H1 (cell line): ENCODE measurements at regions not wholly inside any gene's neighbourhood (a gene's known extent, or its start where the extent isn't known, plus 50 kb on each side); places are given as distances from the start of the nearest gene placed in this dataset.
"Not testable (repeated sequence)": the region's sequence is repeated elsewhere in the genome, so short reads cannot be mapped to it uniquely, and the experiment has no call there.

Experiments used
- CTCF ChIA-PET: fragments of 300-600 bp; sonication (Branson Sonifier 250); formaldehyde crosslinking; loops from one replicate; lab custom pipeline; 2021; ENCODE audit not compliant: partially characterized antibody; lab: Charles Lee
- POLR2A ChIA-PET: fragments of 300-600 bp; sonication (Branson Sonifier 250); formaldehyde crosslinking; loops from one replicate; lab custom pipeline; 2021; ENCODE audit warnings: inconsistent platforms; ENCODE audit not compliant: partially characterized antibody; lab: Charles Lee
- DNase-seq, 2 experiments: peaks; one replicate each; pipeline versions ENCODE4 v3.0.0 to v3.0.0-alpha.2; 2010 to 2022; ENCODE audit warnings: low spot score in 2 of 2, low read depth in 1 of 2, mixed read lengths in 1 of 2
- FAIRE-seq: peaks from 2 replicates; lab custom pipeline; 2011; peaks lifted over from hg19 to GRCh38; lab: Jason Lieb, UNC
- H2AFZ ChIP-seq: 2 replicates; pipeline ENCODE4 v1.8.1; 2012; ENCODE audit warnings: low read length, inconsistent platforms
- H2AK5ac ChIP-seq: 2 replicates; pipeline ENCODE4 v1.6.1; 2013; ENCODE audit warnings: low read depth, low read length
- H2BK120ac ChIP-seq: replicated peaks from 2 replicates; pipeline ENCODE3; 2013; ENCODE audit warnings: low read depth, low read length, inconsistent platforms
- H2BK12ac ChIP-seq: 2 replicates; pipeline ENCODE4 v1.6.1; 2013; ENCODE audit warnings: low read depth, low read length
- H2BK15ac ChIP-seq: 2 replicates; pipeline ENCODE4 v1.6.1; 2013; ENCODE audit warnings: low read length
- H2BK20ac ChIP-seq: 2 replicates; pipeline ENCODE4 v1.6.1; 2013; ENCODE audit warnings: low read length
- H2BK5ac ChIP-seq: 2 replicates; pipeline ENCODE4 v1.6.1; 2013; ENCODE audit warnings: low read depth, low read length
- H3K14ac ChIP-seq: 2 replicates; pipeline ENCODE4 v1.6.1; 2013; ENCODE audit warnings: inconsistent platforms; ENCODE audit not compliant: insufficient read length
- H3K18ac ChIP-seq: 2 replicates; pipeline ENCODE4 v1.6.1; 2013; ENCODE audit warnings: low read length; ENCODE audit errors: extremely low read depth
- H3K23ac ChIP-seq: 2 replicates; pipeline ENCODE4 v1.6.1; 2013; ENCODE audit warnings: inconsistent platforms; ENCODE audit not compliant: insufficient read length
- H3K23me2 ChIP-seq: 2 replicates; pipeline ENCODE4 v1.6.1; 2013; ENCODE audit warnings: low read depth, low read length
- H3K27ac ChIP-seq: 2 replicates; pipeline ENCODE4 v1.6.1; 2011; ENCODE audit warnings: low read depth, low read length, inconsistent platforms
- H3K27me3 ChIP-seq, 4 experiments: replicated peaks in 1 of 4; 1 replicate in 1 of 4; 2 replicates in 3 of 4; pipeline versions ENCODE4 v1.6.1 to v1.8.1; 2011 to 2013; ENCODE audit warnings: low read length in 3 of 4, mild to moderate bottlenecking in 3 of 4, inconsistent platforms in 2 of 4, mixed read lengths in 2 of 4, moderate library complexity in 1 of 4; ENCODE audit not compliant: control insufficient read depth in 3 of 4, insufficient read depth in 3 of 4; ENCODE audit errors: extremely low read depth in 1 of 4
- H3K36me3 ChIP-seq, 4 experiments: 2 replicates each; pipeline versions ENCODE4 v1.6.1 to v1.8.1; 2011 to 2013; ENCODE audit warnings: mild to moderate bottlenecking in 4 of 4, low read length in 3 of 4, moderate library complexity in 2 of 4, control low read depth in 1 of 4, inconsistent platforms in 1 of 4; ENCODE audit not compliant: insufficient read depth in 4 of 4, control insufficient read depth in 2 of 4
- H3K4ac ChIP-seq: replicated peaks from 2 replicates; pipeline ENCODE3; 2013; ENCODE audit warnings: low read length, low read depth, mixed read lengths, inconsistent platforms; ENCODE audit not compliant: insufficient read length
- H3K4me1 ChIP-seq, 4 experiments: replicated peaks in 1 of 4; 1 replicate in 1 of 4; 2 replicates in 3 of 4; pipeline versions ENCODE4 v1.6.1 to v1.8.1; 2011 to 2013; ENCODE audit warnings: low read length in 3 of 4, inconsistent platforms in 2 of 4, mixed read lengths in 1 of 4; ENCODE audit not compliant: insufficient read depth in 4 of 4, control insufficient read depth in 3 of 4
- H3K4me2 ChIP-seq, 2 experiments: 2 replicates each; pipeline versions ENCODE4 v1.6.1 to v1.8.1; 2011 to 2013; ENCODE audit warnings: low read depth in 2 of 2, low read length in 2 of 2, control low read depth in 1 of 2, inconsistent platforms in 1 of 2, mild to moderate bottlenecking in 1 of 2; ENCODE audit not compliant: insufficient read depth in 1 of 2
- H3K4me3 ChIP-seq, 4 experiments: fragments of 200-600, 300-600 bp in 1 of 4; sonication (generic), shearing (Covaris generic), sonication (Bioruptor Twin) in 1 of 4; 2 replicates each; pipeline versions ENCODE4 v1.5.1 to v1.8.1; 2011 to 2016; ENCODE audit warnings: low read length in 4 of 4, low read depth in 3 of 4, control low read depth in 2 of 4, inconsistent platforms in 2 of 4, mild to moderate bottlenecking in 2 of 4, mixed read lengths in 1 of 4, moderate library complexity in 1 of 4; ENCODE audit not compliant: insufficient read depth in 2 of 4; ENCODE audit errors: extremely low read depth in 1 of 4
- H3K56ac ChIP-seq: replicated peaks from 2 replicates; pipeline ENCODE3; 2013; ENCODE audit warnings: low read depth, mild to moderate bottlenecking, mixed read lengths, low read length, inconsistent platforms; ENCODE audit not compliant: insufficient read length
- H3K79me1 ChIP-seq: 2 replicates; pipeline ENCODE4 v1.6.1; 2013; ENCODE audit warnings: low read depth, low read length, control low read depth
- H3K79me2 ChIP-seq, 2 experiments: 2 replicates each; pipeline versions ENCODE4 v1.6.1 to v1.8.1; 2012 to 2013; ENCODE audit warnings: low read length in 2 of 2, mild to moderate bottlenecking in 2 of 2, inconsistent platforms in 1 of 2; ENCODE audit not compliant: insufficient read depth in 2 of 2, control insufficient read depth in 1 of 2
- H3K9ac ChIP-seq, 4 experiments: replicated peaks in 1 of 4; 1 replicate in 1 of 4; 2 replicates in 3 of 4; pipeline versions ENCODE4 v1.6.1 to v1.8.1; 2011 to 2013; ENCODE audit warnings: low read depth in 3 of 4, low read length in 3 of 4, control low read depth in 2 of 4, mild to moderate bottlenecking in 2 of 4, moderate library complexity in 2 of 4, inconsistent platforms in 1 of 4; ENCODE audit errors: extremely low read depth in 1 of 4
- H3K9me3 ChIP-seq, 2 experiments: 2 replicates each; pipeline versions ENCODE4 v1.6.1 to v1.8.1; 2012 to 2013; ENCODE audit warnings: mild to moderate bottlenecking in 2 of 2, moderate library complexity in 2 of 2, control low read depth in 1 of 2, inconsistent platforms in 1 of 2, low read depth in 1 of 2, low read length in 1 of 2, mixed read lengths in 1 of 2; ENCODE audit not compliant: insufficient read depth in 2 of 2
- H4K20me1 ChIP-seq, 2 experiments: replicated peaks in 1 of 2; 2 replicates each; pipeline versions ENCODE3 to v1.8.1; 2011 to 2013; ENCODE audit warnings: inconsistent platforms in 2 of 2, low read length in 2 of 2, mild to moderate bottlenecking in 1 of 2; ENCODE audit not compliant: insufficient read depth in 2 of 2, control insufficient read depth in 1 of 2
- H4K5ac ChIP-seq: 2 replicates; pipeline ENCODE4 v1.6.1; 2013; ENCODE audit warnings: low read length, low read depth, mixed read lengths, inconsistent platforms; ENCODE audit not compliant: insufficient read length
- H4K8ac ChIP-seq: 2 replicates; pipeline ENCODE4 v1.8.0; 2013; ENCODE audit warnings: mild to moderate bottlenecking, moderate library complexity, low read length, inconsistent platforms; ENCODE audit not compliant: insufficient read depth; ENCODE audit errors: extremely low read depth
- H4K91ac ChIP-seq: replicated peaks from 2 replicates; pipeline ENCODE3; 2013; ENCODE audit warnings: low read length, mixed read lengths, inconsistent platforms; ENCODE audit not compliant: insufficient read length
- WGBS, 2 experiments: shearing (Covaris generic) in 1 of 2; methylation state at CpG; one replicate each; pipeline versions ENCODE4 v1.1.6 to v1.1.7; 2013 to 2015; ENCODE audit warnings: low lambda C conversion rate in 2 of 2, mixed read lengths in 2 of 2, inconsistent platforms in 1 of 2, low coverage in 1 of 2, missing lambda C conversion rate in 1 of 2; ENCODE audit not compliant: insufficient replicate concordance in 2 of 2, insufficient coverage in 1 of 2, insufficient read length in 1 of 2; ENCODE audit errors: extremely low coverage in 1 of 2, missing lambda C conversion rate in 1 of 2; 5-methylcytosine and 5-hydroxymethylcytosine counted together

DNA sequence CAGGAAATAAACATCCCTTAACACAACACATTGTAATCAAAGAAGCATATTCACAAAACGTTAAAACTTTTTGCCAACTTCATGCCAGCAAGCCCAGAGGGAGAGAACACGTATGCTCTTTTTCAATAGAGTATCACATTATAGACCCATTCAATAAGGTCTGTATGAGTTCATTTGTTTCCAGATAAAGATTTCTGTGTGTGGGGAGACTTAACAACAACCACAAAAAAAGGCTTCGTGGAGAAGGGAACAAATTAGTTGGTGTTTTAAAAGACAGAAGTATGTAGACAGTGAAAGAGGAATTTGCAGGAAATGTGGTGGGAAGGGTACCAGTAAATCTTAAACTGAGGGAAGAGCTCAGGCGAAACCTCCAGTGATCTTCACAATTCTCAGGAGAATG lies 103.4 kb downstream of the SPDYE17 start:
- H3K79me2 ChIP-seq, H2BK5ac ChIP-seq, H3K79me1 ChIP-seq, H4K5ac ChIP-seq, H4K20me1 ChIP-seq, H2BK15ac ChIP-seq, H4K8ac ChIP-seq, H3K23me2 ChIP-seq, H2BK20ac ChIP-seq, H3K9ac ChIP-seq, H3K27me3 ChIP-seq, H3K36me3 ChIP-seq, H3K9me3 ChIP-seq, H3K27ac ChIP-seq, H3K18ac ChIP-seq, H3K14ac ChIP-seq, POLR2A ChIA-PET, H2AFZ ChIP-seq, H3K4me3 ChIP-seq, H2BK120ac ChIP-seq, H3K4ac ChIP-seq, DNase-seq, H3K56ac ChIP-seq, H3K4me2 ChIP-seq, H3K4me1 ChIP-seq, H3K23ac ChIP-seq, H4K91ac ChIP-seq, H2AK5ac ChIP-seq, CTCF ChIA-PET, H2BK12ac ChIP-seq: not testable (repeated sequence)
- 81% methylated on average over 4 of the region's 4 CpGs; no CpG with 5 or more reads in 1 of the 2 experiments for WGBS, 2 experiments
- peak; percentile 28 for FAIRE-seq

- POLR2A ChIA-PET, DNase-seq, H2BK120ac ChIP-seq, H3K4me2 ChIP-seq, CTCF ChIA-PET, FAIRE-seq, H4K20me1 ChIP-seq, H3K23ac ChIP-seq, H3K9ac ChIP-seq, H3K79me1 ChIP-seq, H3K9me3 ChIP-seq, H3K79me2 ChIP-seq, H3K36me3 ChIP-seq, H3K14ac ChIP-seq, H3K27ac ChIP-seq, H3K27me3 ChIP-seq, H3K4me3 ChIP-seq, H2AFZ ChIP-seq, H4K5ac ChIP-seq, H2BK15ac ChIP-seq, H4K8ac ChIP-seq, H3K23me2 ChIP-seq, H4K91ac ChIP-seq, H3K18ac ChIP-seq, H2AK5ac ChIP-seq, H2BK5ac ChIP-seq, H3K4me1 ChIP-seq, H3K4ac ChIP-seq, H3K56ac ChIP-seq, H2BK12ac ChIP-seq, H2BK20ac ChIP-seq: not testable (repeated sequence)
- WGBS, 2 experiments, result 94% methylated on average over 3 of the region's 3 CpGs; no CpG with 5 or more reads in 1 of the 2 experiments
These were observed 104.3 kb downstream of the SPDYE17 start for GRCh38 chr7:76927741-76928393.
